Naive B cell (primary cell): ENCODE measurements at regions not wholly inside any gene's neighbourhood (a gene's known extent, or its start where the extent isn't known, plus 50 kb on each side); places are given as distances from the start of the nearest gene placed in this dataset.

Experiments
- ATAC-seq, 2 donors: fragments of 150-1000 bp; cut with Tn5 transposase; 2 replicates each; pipeline ENCODE4 v1.10.0; 2021; ENCODE audit warnings: low read depth in 2 of 2, mild to moderate bottlenecking in 2 of 2, moderate library complexity in 2 of 2
- DNase-seq: peaks from one replicate; pipeline ENCODE4 v3.0.0; 2022
- H3K27ac Mint-ChIP-seq, 6 donors: one replicate each; pipeline ENCODE4 v1.8.0; 2020 to 2022; ENCODE audit warnings: mild to moderate bottlenecking in 6 of 6, mixed read lengths in 6 of 6, moderate library complexity in 5 of 6, inconsistent platforms in 2 of 6
- H3K27me3 Mint-ChIP-seq, 3 donors: one replicate each; pipeline ENCODE4 v1.8.0; 2021 to 2022; ENCODE audit warnings: mixed read lengths in 3 of 3, mild to moderate bottlenecking in 1 of 3
- H3K36me3 Mint-ChIP-seq, 2 donors: one replicate each; pipeline ENCODE4 v1.8.0; 2020 to 2022; ENCODE audit warnings: mixed read lengths in 2 of 2, inconsistent platforms in 1 of 2, mild to moderate bottlenecking in 1 of 2
- H3K4me1 Mint-ChIP-seq, 3 donors: one replicate each; pipeline ENCODE4 v1.8.0; 2020 to 2022; ENCODE audit warnings: mixed read lengths in 3 of 3, inconsistent platforms in 1 of 3, mild to moderate bottlenecking in 1 of 3, moderate library complexity in 1 of 3
- H3K4me3 Mint-ChIP-seq, 8 donors: one replicate each; pipeline ENCODE4 v1.8.0; 2020 to 2022; ENCODE audit warnings: mild to moderate bottlenecking in 8 of 8, mixed read lengths in 8 of 8, moderate library complexity in 8 of 8, inconsistent platforms in 2 of 8
- H3K9me3 Mint-ChIP-seq, 7 donors: one replicate each; pipeline ENCODE4 v1.8.0; 2020 to 2022; ENCODE audit warnings: mixed read lengths in 7 of 7, mild to moderate bottlenecking in 5 of 7, inconsistent platforms in 2 of 7, moderate library complexity in 1 of 7

GRCh38 chr16:9395958-9396359 is 304.5 kb downstream of the HAPSTR1 start:
- DNase-seq (no peak), ATAC-seq (no peak)
- H3K9me3 Mint-ChIP-seq: peaks cover 0 to 24% (median 7%) of the 10 kb centered on the region in 7 donors
- H3K27me3 Mint-ChIP-seq: peaks cover 4 to 9% (median 5%) of the 10 kb centered on the region in 3 donors
- no peak overlapping the region for H3K27ac Mint-ChIP-seq
- peaks cover 0 to 9% of the 10 kb centered on the region in 2 donors for H3K36me3 Mint-ChIP-seq
- H3K4me3 Mint-ChIP-seq: no peak overlapping the region
- no peaks in the 10 kb centered on the region for H3K4me1 Mint-ChIP-seq

DNA sequence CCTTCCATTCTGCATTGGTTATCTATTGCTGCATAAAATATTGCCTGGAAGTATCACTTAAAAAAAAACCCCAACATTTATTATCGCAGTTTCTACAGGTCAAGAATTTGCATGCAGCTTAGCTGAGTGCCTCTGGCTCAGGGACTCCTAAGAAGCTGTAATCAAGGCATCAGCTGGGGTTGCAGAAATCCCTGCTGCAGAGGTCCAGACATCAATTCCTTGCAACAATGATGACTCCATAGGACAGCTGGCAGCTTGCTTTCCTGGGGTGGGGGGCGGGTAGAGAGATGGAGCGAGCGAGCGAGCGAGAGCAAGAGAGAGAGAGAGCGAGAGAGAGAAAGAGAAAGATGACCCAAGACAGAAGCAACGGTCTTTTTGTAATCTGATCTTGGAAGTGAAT is 308.1 kb downstream of the HAPSTR1 start:
- H3K4me1 Mint-ChIP-seq: no peaks in the 10 kb centered on the region
- H3K27me3 Mint-ChIP-seq: peaks cover 4 to 9% (median 5%) of the 10 kb centered on the region in 3 donors
- no peak overlapping the region for H3K27ac Mint-ChIP-seq
- no peak overlapping the region for H3K4me3 Mint-ChIP-seq
- H3K36me3 Mint-ChIP-seq: peaks cover 0 to 9% of the 10 kb centered on the region in 2 donors
- H3K9me3 Mint-ChIP-seq: peaks cover 0 to 24% (median 7%) of the 10 kb centered on the region in 7 donors
- DNase-seq (no peak), ATAC-seq (no peak)

DNA sequence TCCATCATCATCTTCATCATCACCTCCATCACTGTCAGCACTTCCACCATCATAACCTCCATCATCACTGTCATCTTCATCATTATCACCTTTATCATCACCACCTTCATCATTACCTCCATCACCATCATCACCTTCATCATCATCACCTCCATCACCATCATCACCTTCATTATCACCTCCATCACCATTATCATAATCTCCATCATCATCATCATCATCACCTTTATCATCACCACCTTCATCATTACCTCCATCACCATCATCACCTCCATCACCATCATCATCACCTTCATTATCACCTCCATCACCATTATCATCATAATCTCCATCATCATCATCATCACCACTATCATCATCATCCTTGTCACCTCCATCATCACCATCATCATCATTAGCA is 309.7 kb downstream of the HAPSTR1 start:
- Mint-ChIP-seq H3K4me3 (no peak overlapping the region), H3K27ac (no peak overlapping the region), H3K36me3 (peaks cover 0 to 9% of the 10 kb centered on the region in 2 donors), H3K4me1 (no peaks in the 10 kb centered on the region), H3K9me3 (peaks cover 0 to 18% (median 7%) of the 10 kb centered on the region in 7 donors), H3K27me3 (peaks cover 4 to 9% (median 5%) of the 10 kb centered on the region in 3 donors)
- DNase-seq (no peak), ATAC-seq (no peak)

DNA sequence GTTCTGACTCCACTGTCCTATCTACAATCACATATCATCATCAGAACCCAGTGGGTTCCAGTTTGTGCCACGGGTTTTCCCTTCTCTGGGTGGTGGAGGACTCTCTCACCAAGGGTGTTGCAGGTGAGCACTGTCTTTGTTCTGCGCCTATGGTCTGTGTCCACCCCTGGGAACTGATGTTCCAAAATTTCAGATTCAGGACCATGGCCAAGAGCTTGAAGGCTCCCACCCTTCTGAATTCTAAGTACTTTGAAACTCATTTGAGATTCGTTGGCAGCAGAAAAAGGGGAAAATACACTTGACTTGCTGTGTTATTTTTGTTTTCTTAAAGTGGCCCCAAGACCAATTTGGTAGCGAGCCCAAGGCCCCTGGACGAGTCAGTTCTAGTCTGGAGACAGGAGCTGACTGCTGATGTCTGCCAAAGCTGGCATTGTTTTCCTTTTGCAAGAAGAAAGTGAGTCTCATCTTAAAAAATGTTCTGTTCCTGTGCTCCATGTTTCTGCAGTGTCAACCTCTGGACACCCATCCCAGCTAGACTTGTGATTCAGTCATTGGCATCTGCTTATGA is 310.9 kb downstream of the HAPSTR1 start:
- H3K27ac Mint-ChIP-seq: no peak overlapping the region
- ATAC-seq: no peak
- peaks cover 0 to 6% of the 10 kb centered on the region in 2 donors for H3K36me3 Mint-ChIP-seq
- peaks cover 0 to 10% (median 4%) of the 10 kb centered on the region in 7 donors for H3K9me3 Mint-ChIP-seq
- H3K27me3 Mint-ChIP-seq: peaks cover 0 to 6% (median 0%) of the 10 kb centered on the region in 3 donors
- H3K4me3 Mint-ChIP-seq: no peak overlapping the region
- DNase-seq: no peak
- no peaks in the 10 kb centered on the region for H3K4me1 Mint-ChIP-seq

DNA sequence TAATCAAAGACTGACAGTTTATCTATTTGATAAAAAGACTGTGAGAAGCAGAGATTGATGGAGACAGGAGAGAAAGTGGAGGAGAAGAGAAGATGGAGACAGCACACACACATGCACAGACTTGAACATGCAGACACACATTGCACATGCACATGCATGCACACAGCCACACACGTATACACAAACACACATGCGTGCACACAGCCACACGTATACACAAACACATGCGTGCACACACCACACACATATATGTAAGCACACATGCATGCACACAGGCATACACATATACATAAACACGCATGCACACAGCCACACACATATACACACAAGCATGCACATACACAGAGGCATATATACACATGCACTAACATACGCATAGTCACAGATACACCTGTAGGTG is 313.4 kb downstream of the HAPSTR1 start:
- no peak overlapping the region for H3K27ac Mint-ChIP-seq
- H3K4me1 Mint-ChIP-seq: no peaks in the 10 kb centered on the region
- DNase-seq: no peak
- ATAC-seq: no peak
- H3K4me3 Mint-ChIP-seq: no peak overlapping the region
- peaks cover 0 to 5% (median 0%) of the 10 kb centered on the region in 7 donors for H3K9me3 Mint-ChIP-seq
- H3K27me3 Mint-ChIP-seq: peaks cover 0 to 8% (median 4%) of the 10 kb centered on the region in 3 donors
- H3K36me3 Mint-ChIP-seq: no peaks in the 10 kb centered on the region

- Mint-ChIP-seq H3K36me3 (no peaks in the 10 kb centered on the region), H3K9me3 (peaks cover 0 to 5% (median 0%) of the 10 kb centered on the region in 7 donors), H3K27me3 (peaks cover 0 to 8% (median 7%) of the 10 kb centered on the region in 3 donors), H3K27ac (no peak overlapping the region), H3K4me1 (no peaks in the 10 kb centered on the region), H3K4me3 (no peak overlapping the region)
- no peak for DNase-seq
- ATAC-seq: no peak
Observed at GRCh38 chr16:9406038-9406712, 314.7 kb downstream of the HAPSTR1 start.

DNA sequence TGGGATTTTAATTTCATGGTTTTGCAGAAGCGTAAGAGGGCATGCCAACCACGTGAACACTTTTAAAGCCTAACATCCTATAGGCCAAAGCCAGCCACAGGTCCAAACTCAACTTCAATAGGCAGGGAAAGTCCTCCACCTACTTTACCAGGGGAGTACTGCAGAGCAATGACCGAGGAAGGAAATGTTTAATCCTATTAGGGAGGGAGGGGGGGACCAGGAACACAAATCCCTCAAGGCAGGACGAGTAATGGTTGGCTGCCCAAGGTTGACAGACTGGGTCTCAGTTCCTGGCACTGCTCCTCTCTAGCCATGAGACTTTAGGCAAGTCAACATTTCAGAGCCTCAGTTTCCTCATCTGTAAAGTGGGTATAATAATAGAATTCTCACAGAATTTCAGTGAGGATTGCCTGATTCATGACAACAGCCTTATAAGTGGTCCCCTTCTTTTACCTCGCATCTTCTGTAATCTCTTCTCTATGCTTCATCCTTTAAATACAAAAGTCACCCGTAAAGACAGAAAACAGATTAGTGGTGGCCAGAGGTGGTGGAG is 315.8 kb downstream of the HAPSTR1 start:
- Mint-ChIP-seq H3K4me3 (no peak overlapping the region), H3K27ac (no peak overlapping the region), H3K27me3 (peaks cover 5 to 13% (median 8%) of the 10 kb centered on the region in 3 donors), H3K9me3 (peaks cover 0 to 5% (median 0%) of the 10 kb centered on the region in 7 donors), H3K4me1 (no peaks in the 10 kb centered on the region), H3K36me3 (no peaks in the 10 kb centered on the region)
- no peak for DNase-seq
- ATAC-seq: no peak

DNA sequence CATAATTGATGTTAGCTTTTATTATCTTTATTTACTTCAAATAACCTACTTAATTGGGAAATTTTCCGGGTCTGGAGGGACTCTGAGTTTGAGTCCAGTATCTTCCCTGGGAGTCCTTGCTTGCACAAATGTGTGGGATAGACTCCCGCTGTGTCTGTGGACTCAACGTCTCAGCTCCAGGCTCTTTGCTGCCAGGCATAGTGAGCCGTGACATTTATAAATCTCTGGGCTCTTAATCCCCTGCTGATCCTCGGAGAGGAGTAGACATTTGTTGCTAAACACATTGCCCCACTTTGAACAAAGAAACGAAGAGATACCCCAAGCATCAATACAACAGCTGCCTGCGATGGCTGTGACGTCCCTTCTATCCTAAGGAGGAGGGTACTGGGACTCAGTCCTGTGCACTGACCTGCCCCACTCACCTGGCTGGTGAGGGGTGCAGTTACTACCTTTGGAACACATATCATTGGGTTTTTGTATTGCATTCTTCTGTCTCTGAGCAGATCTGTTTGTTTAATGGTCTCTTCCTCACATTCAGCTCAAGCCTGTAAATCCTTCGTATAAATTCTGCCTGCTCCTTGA is 316.9 kb downstream of the HAPSTR1 start:
- H3K27ac Mint-ChIP-seq: no peak overlapping the region
- no peaks in the 10 kb centered on the region for H3K4me1 Mint-ChIP-seq
- ATAC-seq (no peak), DNase-seq (no peak)
- H3K36me3 Mint-ChIP-seq: no peaks in the 10 kb centered on the region
- H3K27me3 Mint-ChIP-seq: peaks cover 5 to 13% (median 8%) of the 10 kb centered on the region in 3 donors
- peaks cover 0 to 5% (median 0%) of the 10 kb centered on the region in 7 donors for H3K9me3 Mint-ChIP-seq
- H3K4me3 Mint-ChIP-seq: no peak overlapping the region

DNA sequence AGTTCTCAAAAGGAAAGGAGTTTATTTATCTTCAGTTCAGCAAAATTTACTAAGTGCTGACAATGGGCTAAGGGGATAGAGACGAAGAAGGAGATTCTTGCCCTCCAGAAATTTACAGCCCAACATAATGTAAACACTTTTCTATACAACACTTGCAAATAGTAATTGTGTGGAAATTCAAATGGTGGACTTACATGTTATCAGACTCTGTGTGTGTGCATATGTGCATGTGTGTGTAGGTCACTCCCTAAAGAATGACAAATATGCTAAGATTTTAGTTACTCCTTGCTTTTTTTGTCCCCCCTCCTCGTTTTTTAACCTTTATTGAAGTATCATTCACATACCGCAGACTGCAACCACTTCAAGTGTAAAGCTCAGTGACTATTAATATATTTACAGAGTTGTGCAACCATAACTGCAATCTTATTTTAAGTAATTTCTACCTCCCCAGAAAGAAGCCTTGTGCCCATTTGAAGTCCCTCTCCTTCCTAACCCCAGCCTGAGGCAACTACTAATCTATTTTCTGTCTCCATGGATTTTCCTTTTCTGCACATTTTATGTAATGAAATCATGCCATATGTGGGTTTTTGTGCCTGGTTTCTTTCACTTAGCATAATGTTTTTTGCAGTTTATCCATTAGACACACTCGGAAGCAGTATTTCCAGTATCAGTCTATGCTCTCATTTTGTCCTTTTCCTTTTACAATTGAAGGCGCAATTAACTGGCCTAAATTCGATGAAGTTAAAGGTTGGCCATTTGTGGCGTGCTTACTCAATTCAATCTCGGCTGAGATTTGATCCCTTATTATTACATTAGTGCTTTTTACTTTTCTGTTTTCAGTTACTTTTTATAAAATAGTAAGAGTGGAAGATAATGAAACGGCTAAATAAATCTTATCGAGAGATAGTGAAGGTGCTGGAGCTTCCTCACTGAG is 318.4 kb downstream of the HAPSTR1 start:
- no peak overlapping the region for H3K4me3 Mint-ChIP-seq
- H3K36me3 Mint-ChIP-seq: no peaks in the 10 kb centered on the region
- H3K9me3 Mint-ChIP-seq: peaks cover 0 to 4% (median 0%) of the 10 kb centered on the region in 7 donors
- DNase-seq (no peak), ATAC-seq (no peak)
- H3K27me3 Mint-ChIP-seq: peaks cover 5 to 13% (median 8%) of the 10 kb centered on the region in 3 donors
- no peak overlapping the region for H3K27ac Mint-ChIP-seq
- no peaks in the 10 kb centered on the region for H3K4me1 Mint-ChIP-seq

- Mint-ChIP-seq H3K4me1 (no peaks in the 10 kb centered on the region), H3K27me3 (peaks cover 8 to 13% (median 9%) of the 10 kb centered on the region in 3 donors), H3K4me3 (no peak overlapping the region), H3K36me3 (peaks cover 0 to 5% of the 10 kb centered on the region in 2 donors), H3K27ac (no peak overlapping the region), H3K9me3 (peaks cover 0 to 4% (median 3%) of the 10 kb centered on the region in 7 donors)
- ATAC-seq (no peak), DNase-seq (no peak)
Observed at GRCh38 chr16:9411426-9411825, 320.0 kb downstream of the HAPSTR1 start.

- ATAC-seq: no peak
- H3K27ac Mint-ChIP-seq: no peak overlapping the region
- H3K36me3 Mint-ChIP-seq: peaks cover 0 to 7% of the 10 kb centered on the region in 2 donors
- H3K4me1 Mint-ChIP-seq: no peaks in the 10 kb centered on the region
- H3K27me3 Mint-ChIP-seq: peaks cover 8 to 13% (median 11%) of the 10 kb centered on the region in 3 donors
- no peak for DNase-seq
- no peak overlapping the region for H3K4me3 Mint-ChIP-seq
- peaks cover 4 to 12% (median 7%) of the 10 kb centered on the region in 7 donors for H3K9me3 Mint-ChIP-seq
Observed at GRCh38 chr16:9412031-9412914, 320.8 kb downstream of the HAPSTR1 start.

GRCh38 chr16:9412915-9413264 is 321.4 kb downstream of the HAPSTR1 start:
- ATAC-seq (no peak), DNase-seq (no peak)
- no peak overlapping the region for H3K4me3 Mint-ChIP-seq
- H3K27ac Mint-ChIP-seq: no peak overlapping the region
- H3K27me3 Mint-ChIP-seq: peaks cover 8 to 13% (median 11%) of the 10 kb centered on the region in 3 donors
- H3K36me3 Mint-ChIP-seq: peaks cover 0 to 7% of the 10 kb centered on the region in 2 donors
- H3K4me1 Mint-ChIP-seq: no peaks in the 10 kb centered on the region
- H3K9me3 Mint-ChIP-seq: peaks cover 4 to 18% (median 8%) of the 10 kb centered on the region in 7 donors
